GM12878 (cell line): ENCODE measurements at regions not wholly inside any gene's neighbourhood (a gene's known extent, or its start where the extent isn't known, plus 50 kb on each side); places are given as distances from the start of the nearest gene placed in this dataset.

Experiments used
- NFYA ChIP-seq: IDR thresholded peaks from 2 replicates; pipeline ENCODE4 v1.6.1; 2011; ENCODE audit warnings: low read depth, mild to moderate bottlenecking, low read length, improper control_type of control experiment, borderline replicate concordance
- ZNF274 ChIP-seq: IDR thresholded peaks from one replicate; pipeline ENCODE4 v1.8.0; 2011; ENCODE audit not compliant: insufficient read length, insufficient read depth
- TF ChIP-seq, protein P1 (sequence below), 3 experiments: IDR thresholded peaks in 2 of 3; conservative IDR thresholded peaks in 1 of 3; 2 replicates each; pipeline ENCODE4 v1.5.1; 2011; ENCODE audit warnings: low read depth in 3 of 3, low read length in 3 of 3, mild to moderate bottlenecking in 3 of 3, control low read depth in 2 of 3, moderate library complexity in 2 of 3, inconsistent platforms in 1 of 3, mixed read lengths in 1 of 3; ENCODE audit not compliant: control insufficient read depth in 2 of 3, insufficient read depth in 1 of 3; ENCODE audit errors: extremely low read depth in 1 of 3

DNA sequence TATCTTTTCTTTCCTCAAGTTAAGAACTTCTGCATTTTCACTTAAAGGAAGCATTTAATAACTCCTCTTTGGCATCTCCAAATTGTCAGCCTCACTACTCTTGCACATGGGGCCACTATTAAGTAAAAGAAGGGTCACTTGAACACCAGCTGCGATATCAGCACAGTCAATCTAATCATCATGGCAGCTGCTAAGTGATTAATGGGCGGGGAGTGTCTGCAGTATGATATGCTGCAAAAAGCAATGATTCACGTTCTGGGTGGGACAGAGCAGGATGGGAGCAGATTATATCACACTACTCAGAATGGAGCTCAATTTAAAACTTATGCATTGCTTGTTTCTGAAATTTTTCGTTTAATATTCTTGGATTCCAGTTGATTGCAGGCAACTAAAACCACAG lies 447.4 kb upstream of the PFKP start:
- TF ChIP-seq NFYA: no peak
- no peak for TF ChIP-seq ZNF274
- TF ChIP-seq, protein P1, sequence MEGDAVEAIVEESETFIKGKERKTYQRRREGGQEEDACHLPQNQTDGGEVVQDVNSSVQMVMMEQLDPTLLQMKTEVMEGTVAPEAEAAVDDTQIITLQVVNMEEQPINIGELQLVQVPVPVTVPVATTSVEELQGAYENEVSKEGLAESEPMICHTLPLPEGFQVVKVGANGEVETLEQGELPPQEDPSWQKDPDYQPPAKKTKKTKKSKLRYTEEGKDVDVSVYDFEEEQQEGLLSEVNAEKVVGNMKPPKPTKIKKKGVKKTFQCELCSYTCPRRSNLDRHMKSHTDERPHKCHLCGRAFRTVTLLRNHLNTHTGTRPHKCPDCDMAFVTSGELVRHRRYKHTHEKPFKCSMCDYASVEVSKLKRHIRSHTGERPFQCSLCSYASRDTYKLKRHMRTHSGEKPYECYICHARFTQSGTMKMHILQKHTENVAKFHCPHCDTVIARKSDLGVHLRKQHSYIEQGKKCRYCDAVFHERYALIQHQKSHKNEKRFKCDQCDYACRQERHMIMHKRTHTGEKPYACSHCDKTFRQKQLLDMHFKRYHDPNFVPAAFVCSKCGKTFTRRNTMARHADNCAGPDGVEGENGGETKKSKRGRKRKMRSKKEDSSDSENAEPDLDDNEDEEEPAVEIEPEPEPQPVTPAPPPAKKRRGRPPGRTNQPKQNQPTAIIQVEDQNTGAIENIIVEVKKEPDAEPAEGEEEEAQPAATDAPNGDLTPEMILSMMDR (IDR thresholded peaks at IDR 0.05 in 2 of 3, conservative IDR thresholded peaks at IDR 0.05 in 1 of 3; ENCODE audit: control insufficient read depth in 2 of 3, extremely low read depth in 1 of 3, insufficient read depth in 1 of 3, low read depth in 3 of 3, low read length in 3 of 3): no peak
